GM04503 (cell line): ENCODE measurements at regions not wholly inside any gene's neighbourhood (a gene's known extent, or its start where the extent isn't known, plus 50 kb on each side); places are given as distances from the start of the nearest gene placed in this dataset.

Experiments
- DNase-seq: peaks from one replicate; pipeline ENCODE4 v3.0.0-alpha.2; 2012; ENCODE audit warnings: low read depth

GRCh38 chr2:10237392-10238321, 65.0 kb upstream of the HPCAL1 start:
- no peak for DNase-seq

DNA sequence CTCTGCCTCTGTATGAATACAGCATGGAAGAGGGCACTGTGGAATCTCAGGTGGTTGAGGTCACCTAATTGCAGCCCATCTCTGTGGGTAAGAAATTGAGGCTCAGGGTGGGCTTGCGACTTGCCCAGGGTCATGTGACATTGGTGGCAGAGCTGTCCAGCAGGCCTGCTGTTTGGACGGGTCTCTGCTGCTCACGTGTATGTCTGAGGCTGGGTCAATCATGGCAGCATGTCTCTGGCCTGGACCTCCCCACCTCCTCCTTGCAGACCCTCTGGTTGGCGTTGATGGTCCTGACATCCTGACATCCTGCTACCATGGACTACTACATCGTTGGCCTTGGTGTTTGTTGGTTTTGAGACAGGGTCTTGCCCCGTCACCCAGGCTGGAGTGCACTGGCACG, 64.3 kb upstream of the HPCAL1 start:
- DNase-seq, result no peak

DNA sequence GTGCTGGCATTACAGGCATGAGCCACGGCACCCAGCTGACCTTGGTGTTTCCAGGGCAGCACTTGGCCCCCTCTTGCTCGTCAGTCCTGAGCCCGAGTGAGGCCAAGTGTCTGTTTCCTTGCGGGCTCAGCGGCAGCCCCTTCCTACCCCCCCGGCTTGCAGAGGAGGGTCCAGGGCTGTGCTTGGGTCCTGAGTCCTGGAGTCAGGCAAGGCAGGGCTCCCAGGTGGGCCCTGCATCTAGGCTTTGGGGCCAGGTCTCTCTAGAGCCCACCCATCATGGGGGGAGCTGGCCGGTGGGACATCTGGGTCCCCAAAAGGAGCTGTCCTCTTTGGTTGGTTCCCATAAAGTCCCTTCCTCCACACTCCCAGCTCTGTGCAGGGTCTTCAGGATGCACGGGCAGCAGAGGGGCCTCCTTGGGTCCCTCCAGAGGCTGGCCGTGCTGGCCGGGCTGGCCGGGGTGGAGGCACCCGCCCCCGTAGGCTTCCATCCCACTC, 63.7 kb upstream of the HPCAL1 start:
- DNase-seq, result no peak

DNA sequence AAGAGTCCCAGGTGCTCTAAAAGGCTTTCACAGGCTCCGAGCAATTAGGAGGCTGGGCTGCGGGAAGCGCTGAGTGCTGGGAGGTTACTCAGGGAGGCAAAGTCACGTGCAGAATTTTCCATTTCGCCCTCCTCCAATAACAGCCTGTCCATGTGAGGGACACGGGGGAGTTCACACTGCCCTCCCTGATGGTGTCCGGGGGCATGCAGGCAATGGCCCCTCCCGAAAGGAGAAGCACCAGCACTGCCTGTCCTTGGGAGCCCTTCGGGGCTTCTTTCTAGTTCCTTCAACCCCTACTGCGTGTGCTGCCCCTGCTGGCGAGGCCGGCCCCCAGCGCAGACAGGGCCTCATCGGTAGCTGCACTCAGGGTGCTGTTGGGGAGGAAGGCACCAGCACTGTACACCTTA, 63.1 kb upstream of the HPCAL1 start:
- DNase-seq, result no peak

DNA sequence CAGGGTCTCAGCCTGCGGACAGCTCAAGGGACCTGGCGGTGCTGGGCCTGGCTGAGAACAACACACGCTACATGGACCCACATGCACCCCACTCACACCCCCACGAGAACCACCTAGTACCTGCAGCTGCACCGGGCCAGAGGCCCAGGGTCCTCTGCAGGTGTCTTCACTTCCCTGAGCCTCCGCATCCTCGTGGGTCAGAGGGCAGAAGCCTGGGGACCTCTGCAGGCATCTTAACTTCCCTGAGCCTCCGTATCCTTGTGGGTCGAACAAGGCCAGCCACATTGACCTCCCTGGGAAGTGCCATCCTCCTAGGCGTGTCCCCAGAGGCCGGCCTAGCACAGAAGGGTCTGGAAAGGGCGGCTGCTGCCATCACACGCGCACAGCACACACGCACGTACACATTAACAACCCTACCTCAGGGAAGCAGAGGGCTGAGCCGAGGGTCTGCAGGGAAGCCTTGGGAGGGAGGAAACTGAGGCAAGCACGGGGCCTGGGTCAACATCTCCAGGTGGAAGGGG, 62.5 kb upstream of the HPCAL1 start:
- no peak for DNase-seq

GRCh38 chr2:10240911-10241610, 61.6 kb upstream of the HPCAL1 start:
- no peak for DNase-seq

DNA sequence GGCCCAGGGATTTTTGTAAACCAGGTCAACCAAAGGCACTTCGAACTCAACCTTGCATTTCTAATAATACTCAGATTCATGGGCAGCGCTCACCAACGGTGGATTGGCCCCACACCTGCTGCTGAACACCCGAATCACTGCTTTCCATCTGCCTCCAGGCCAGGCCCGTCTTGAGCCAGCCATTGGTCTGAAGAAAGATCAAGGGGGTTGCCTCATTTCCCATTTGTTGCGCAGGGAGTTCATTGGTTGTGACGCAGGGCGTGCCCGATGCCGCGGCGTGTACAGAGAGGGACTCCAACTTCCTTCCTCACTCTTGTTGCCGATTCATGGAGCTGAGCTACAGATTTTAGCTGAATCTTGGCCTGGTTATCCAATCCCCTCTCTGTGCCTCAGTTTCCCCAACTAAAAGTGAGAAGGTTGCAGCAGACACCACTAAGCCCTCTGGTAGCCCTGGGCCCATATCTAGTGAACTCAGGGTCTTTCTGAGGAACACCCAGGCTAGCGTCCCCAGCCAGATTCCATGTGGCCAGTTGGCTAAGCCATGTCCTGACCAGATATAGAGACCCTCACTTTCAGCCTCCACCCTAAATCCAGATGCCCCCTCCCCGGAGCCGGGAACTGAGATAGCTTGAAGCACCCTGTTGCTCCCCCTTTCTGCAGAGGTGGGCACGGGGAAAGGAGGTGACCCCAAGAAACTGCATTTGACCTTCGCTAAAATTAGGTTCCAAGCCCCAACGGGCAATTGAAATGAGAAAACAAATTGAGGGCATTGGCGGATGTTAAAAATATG, 60.9 kb upstream of the HPCAL1 start:
- DNase-seq, result no peak

GRCh38 chr2:10242451-10242850, 60.3 kb upstream of the HPCAL1 start:
- DNase-seq, result no peak

DNA sequence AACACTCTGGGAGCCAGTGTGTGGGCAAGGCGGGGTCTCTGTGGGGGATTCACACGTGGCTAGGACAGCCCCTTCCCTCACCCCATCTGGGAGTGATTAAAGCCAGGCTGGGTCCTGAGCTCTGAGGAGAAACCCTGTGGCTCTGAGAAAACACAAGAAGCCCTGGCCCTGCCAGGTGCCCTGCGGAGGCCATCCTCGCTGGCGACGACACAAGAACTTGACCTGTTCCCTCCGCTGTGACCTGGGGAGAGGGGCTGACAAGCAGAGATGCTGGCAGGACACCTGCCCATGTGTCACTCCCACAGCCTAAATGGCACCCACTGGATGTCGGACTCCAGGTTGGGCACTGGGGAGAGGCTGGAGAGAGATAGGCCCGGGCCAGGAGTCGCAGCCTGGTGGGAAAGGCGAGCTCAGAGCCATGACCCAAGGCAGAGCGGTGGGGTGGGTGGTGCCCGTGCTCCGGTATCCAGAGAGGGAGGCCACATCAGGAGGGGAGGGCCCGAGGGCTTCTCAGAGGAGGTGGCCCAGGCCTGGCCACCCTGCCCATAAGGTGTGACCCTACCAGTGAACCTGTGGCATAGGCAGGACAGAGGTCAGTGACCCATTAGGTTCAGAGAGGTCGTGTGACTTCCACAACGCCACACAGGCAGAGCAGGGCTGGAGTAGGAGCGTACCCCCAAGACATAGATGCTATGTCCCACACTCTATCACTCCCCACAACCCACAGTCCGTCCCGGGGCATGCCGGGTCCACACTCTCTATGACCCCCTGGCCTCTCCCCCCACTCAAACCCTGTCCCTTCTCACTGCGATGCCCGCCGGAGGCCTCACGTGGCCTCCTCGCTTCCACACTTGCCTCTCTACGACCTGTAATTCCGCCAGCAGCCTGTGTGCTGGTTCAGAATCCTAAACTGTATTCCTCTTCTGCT, 59.4 kb upstream of the HPCAL1 start:
- no peak for DNase-seq

GRCh38 chr2:10243926-10244270, 58.8 kb upstream of the HPCAL1 start:
- DNase-seq, result no peak

- no peak for DNase-seq
These were observed 57.7 kb upstream of the HPCAL1 start for GRCh38 chr2:10245021-10245420.

DNA sequence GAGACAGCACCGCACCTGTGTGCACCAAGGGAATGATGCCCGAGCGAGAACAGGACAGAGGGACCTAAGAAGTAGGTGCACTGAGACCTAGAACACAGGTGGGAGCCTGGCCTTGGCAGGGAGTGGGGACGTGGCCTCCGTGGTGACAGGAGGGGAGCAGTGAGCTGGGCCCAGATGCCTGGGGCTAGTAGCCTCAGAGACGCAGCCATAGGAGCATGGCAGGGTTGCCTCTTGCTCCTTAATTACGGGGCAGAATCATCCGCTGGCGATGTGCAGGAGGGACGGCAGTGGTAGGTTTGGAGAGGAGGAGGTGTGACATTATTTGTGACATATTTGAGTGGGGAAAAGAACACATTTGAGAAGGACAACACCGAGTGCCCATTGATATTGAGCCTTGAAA, 57.0 kb upstream of the HPCAL1 start:
- DNase-seq, result no peak

GRCh38 chr2:10246370-10246769, 56.3 kb upstream of the HPCAL1 start:
- no peak for DNase-seq

- no peak for DNase-seq
These were observed 55.9 kb upstream of the HPCAL1 start for GRCh38 chr2:10246831-10247230.

GRCh38 chr2:10249798-10250197, 52.9 kb upstream of the HPCAL1 start:
- no peak for DNase-seq

DNA sequence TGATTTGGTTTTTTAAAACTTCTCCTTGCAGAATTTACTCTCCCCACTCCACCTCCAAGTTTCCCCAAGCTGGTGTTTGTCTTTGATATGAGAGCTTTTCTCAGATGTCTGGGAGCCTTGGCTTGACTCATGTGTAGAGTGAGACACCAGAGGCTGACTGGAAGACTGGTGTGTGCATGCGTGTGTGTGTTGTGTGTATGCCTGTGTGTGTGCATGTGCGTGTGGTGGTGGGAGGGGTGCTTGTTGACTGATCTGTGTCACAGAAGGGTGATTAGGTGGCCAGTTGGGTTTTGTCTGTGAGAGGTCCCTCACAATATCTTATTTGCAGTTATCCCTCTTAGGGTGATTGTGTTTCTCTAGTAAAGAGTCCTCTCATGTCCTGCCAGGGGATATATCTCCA, 50.5 kb upstream of the HPCAL1 start:
- DNase-seq, result no peak

DNA sequence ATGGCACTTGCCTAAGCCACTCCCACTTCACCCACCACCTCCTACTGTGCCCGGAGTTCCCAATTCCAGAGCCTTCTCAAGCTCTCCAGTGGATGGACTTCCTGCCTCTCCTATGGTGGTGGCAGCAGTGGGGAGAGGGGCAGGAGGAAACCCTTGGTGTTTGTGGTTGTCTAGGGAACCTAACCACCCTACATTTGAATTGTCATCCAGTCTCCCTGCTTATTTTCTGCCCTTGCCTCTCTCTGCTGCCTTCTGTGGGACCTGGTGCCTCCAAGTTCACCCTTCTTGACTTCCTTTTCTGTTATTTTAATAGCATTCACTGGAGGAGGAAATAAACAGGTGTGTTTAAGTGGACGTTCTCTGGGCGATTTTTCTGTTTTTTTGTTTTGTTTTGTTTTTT, 50.0 kb upstream of the HPCAL1 start:
- no peak for DNase-seq
